ENCODE measurements at regions not wholly inside any gene's neighbourhood (a gene's known extent, or its start where the extent isn't known, plus 50 kb on each side); places are given as distances from the start of the nearest gene placed in this dataset.

DNA sequence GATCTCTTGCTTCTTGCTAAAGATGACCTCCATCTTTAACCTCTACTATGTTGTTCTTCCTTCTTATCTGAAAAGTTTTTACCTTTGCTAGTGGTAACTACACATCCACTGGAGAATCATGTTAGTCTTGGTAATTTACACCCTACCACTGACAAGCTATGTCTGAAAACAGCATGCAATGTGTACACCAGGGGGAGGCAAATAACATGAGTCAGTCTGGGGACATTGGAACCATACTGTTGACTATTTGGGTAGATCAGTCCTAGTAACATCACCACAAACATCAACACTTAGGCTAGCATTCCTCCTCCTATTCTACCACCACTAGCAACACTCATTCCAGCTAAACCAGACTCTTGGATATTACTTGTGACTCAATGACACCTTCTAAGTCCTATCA is 549.0 kb downstream of the KCNT2 start:
- H3K27me3 Mint-ChIP-seq (ENCODE audit: insufficient read depth, unreplicated experiment), result no peaks in the 10 kb centered on the region
- H3K4me3 Mint-ChIP-seq (ENCODE audit: unreplicated experiment), result no peak overlapping the region
- POLR2A ChIA-PET, result no interaction called here
- Histone ChIP-seq H3K4me3 (ENCODE audit: low read depth, low read length) (no peak overlapping the region), H3K4me1 (no peaks in the 10 kb centered on the region), H3K9me3 (no peaks in the 10 kb centered on the region), H3K27me3 (replicated peaks; ENCODE audit: control insufficient read depth, insufficient read depth, low read length) (no peaks in the 10 kb centered on the region), H3K36me3 (ENCODE audit: control insufficient read depth, insufficient read depth, low read length) (no peaks in the 10 kb centered on the region)
- TF ChIP-seq, protein P1, sequence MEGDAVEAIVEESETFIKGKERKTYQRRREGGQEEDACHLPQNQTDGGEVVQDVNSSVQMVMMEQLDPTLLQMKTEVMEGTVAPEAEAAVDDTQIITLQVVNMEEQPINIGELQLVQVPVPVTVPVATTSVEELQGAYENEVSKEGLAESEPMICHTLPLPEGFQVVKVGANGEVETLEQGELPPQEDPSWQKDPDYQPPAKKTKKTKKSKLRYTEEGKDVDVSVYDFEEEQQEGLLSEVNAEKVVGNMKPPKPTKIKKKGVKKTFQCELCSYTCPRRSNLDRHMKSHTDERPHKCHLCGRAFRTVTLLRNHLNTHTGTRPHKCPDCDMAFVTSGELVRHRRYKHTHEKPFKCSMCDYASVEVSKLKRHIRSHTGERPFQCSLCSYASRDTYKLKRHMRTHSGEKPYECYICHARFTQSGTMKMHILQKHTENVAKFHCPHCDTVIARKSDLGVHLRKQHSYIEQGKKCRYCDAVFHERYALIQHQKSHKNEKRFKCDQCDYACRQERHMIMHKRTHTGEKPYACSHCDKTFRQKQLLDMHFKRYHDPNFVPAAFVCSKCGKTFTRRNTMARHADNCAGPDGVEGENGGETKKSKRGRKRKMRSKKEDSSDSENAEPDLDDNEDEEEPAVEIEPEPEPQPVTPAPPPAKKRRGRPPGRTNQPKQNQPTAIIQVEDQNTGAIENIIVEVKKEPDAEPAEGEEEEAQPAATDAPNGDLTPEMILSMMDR (IDR thresholded peaks at IDR 0.05; ENCODE audit: insufficient read depth in 1 of 2, low read depth in 1 of 2, low read length in 1 of 2, severe bottlenecking in 1 of 2, unreplicated experiment in 1 of 2), result no peak
- no peak overlapping the region for H3K27ac Mint-ChIP-seq (ENCODE audit: unreplicated experiment)
- BruUV-seq (replicated peaks), result no TSS peak
- no peaks in the 10 kb centered on the region for H3K4me1 Mint-ChIP-seq (ENCODE audit: low read depth, unreplicated experiment)
- CTCF ChIA-PET, result no interaction called here
- intact Hi-C loops (cut with micrococcal nuclease; ENCODE audit: unreplicated experiment), result no loop called here
- no peak for DNase-seq
- H3K9me3 Mint-ChIP-seq (ENCODE audit: unreplicated experiment), result no peaks in the 10 kb centered on the region
- no peaks in the 10 kb centered on the region for H3K36me3 Mint-ChIP-seq (ENCODE audit: insufficient read depth, unreplicated experiment)

DNA sequence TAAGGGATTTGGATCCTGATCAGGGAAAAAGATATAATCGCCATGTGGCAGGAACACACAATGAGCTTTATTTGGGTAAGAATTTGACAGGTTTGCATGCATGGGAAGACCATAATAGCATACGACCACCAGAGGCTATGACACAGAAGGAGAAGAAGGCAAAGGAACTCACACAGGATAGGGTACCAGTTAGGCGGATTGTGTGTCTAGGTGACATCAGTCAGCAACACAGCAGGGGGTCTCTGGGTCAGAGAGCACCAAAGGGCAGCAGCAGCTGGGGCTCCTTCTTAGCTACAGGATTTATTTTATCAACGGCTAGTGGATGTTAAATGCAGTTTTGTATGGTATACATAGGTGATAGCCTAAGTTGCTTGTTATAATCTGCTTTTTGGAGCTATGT is 551.3 kb downstream of the KCNT2 start:
- Mint-ChIP-seq H3K4me1 (ENCODE audit: low read depth, unreplicated experiment) (no peaks in the 10 kb centered on the region), H3K9me3 (ENCODE audit: unreplicated experiment) (no peaks in the 10 kb centered on the region), H3K27me3 (ENCODE audit: insufficient read depth, unreplicated experiment) (no peaks in the 10 kb centered on the region), H3K36me3 (ENCODE audit: insufficient read depth, unreplicated experiment) (no peaks in the 10 kb centered on the region), H3K27ac (ENCODE audit: unreplicated experiment) (no peak overlapping the region), H3K4me3 (ENCODE audit: unreplicated experiment) (no peak overlapping the region)
- BruUV-seq (replicated peaks), result no TSS peak
- ChIA-PET POLR2A (no interaction called here), CTCF (no interaction called here)
- Histone ChIP-seq H3K4me3 (ENCODE audit: low read depth, low read length) (no peak overlapping the region), H3K36me3 (ENCODE audit: control insufficient read depth, insufficient read depth, low read length) (no peaks in the 10 kb centered on the region), H3K27me3 (replicated peaks; ENCODE audit: control insufficient read depth, insufficient read depth, low read length) (no peaks in the 10 kb centered on the region), H3K4me1 (no peaks in the 10 kb centered on the region), H3K9me3 (no peaks in the 10 kb centered on the region)
- TF ChIP-seq, protein P1 (IDR thresholded peaks at IDR 0.05; ENCODE audit: insufficient read depth in 1 of 2, low read depth in 1 of 2, low read length in 1 of 2, severe bottlenecking in 1 of 2, unreplicated experiment in 1 of 2), result no peak
- intact Hi-C loops (cut with micrococcal nuclease; ENCODE audit: unreplicated experiment), result no loop called here
- DNase-seq, result no peak

DNA sequence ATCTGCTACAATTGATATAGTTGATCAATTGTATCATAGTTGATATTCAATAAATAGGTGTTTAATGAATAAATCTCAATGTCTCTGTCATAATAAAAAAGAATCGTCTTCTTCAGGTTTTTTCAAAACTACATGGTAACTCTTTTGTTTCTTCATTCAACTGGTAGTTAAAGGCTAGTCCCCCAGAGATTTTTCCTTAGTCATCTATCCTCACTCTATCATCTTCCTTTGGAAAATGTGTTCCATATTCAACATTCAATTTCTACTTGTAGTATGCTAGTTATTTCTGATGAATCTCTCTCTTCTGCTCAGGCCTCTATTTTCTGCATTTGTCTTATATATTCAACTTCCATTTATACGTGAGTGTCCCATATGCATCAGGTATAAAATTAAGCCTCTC is 558.8 kb downstream of the KCNT2 start:
- Mint-ChIP-seq H3K36me3 (ENCODE audit: insufficient read depth, unreplicated experiment) (no peaks in the 10 kb centered on the region), H3K4me3 (ENCODE audit: unreplicated experiment) (no peak overlapping the region), H3K9me3 (ENCODE audit: unreplicated experiment) (no peaks in the 10 kb centered on the region), H3K27ac (ENCODE audit: unreplicated experiment) (no peak overlapping the region), H3K4me1 (ENCODE audit: low read depth, unreplicated experiment) (no peaks in the 10 kb centered on the region), H3K27me3 (ENCODE audit: insufficient read depth, unreplicated experiment) (no peaks in the 10 kb centered on the region)
- Histone ChIP-seq H3K9me3 (no peaks in the 10 kb centered on the region), H3K4me3 (ENCODE audit: low read depth, low read length) (no peak overlapping the region), H3K4me1 (no peaks in the 10 kb centered on the region), H3K27me3 (replicated peaks; ENCODE audit: control insufficient read depth, insufficient read depth, low read length) (no peaks in the 10 kb centered on the region), H3K36me3 (ENCODE audit: control insufficient read depth, insufficient read depth, low read length) (no peaks in the 10 kb centered on the region)
- ChIA-PET POLR2A (no interaction called here), CTCF (no interaction called here)
- BruUV-seq (replicated peaks), result no TSS peak
- intact Hi-C loops (cut with micrococcal nuclease; ENCODE audit: unreplicated experiment), result no loop called here
- no peak for DNase-seq
- TF ChIP-seq, protein P1 (IDR thresholded peaks at IDR 0.05; ENCODE audit: insufficient read depth in 1 of 2, low read depth in 1 of 2, low read length in 1 of 2, severe bottlenecking in 1 of 2, unreplicated experiment in 1 of 2), result no peak
